IMR-90 (cell line): ENCODE measurements at regions not wholly inside any gene's neighbourhood (a gene's known extent, or its start where the extent isn't known, plus 50 kb on each side); places are given as distances from the start of the nearest gene placed in this dataset.

Source experiments
- ATAC-seq: fragments of 200-7000 bp; cut with Tn5 transposase; 2 replicates; pipeline ENCODE4 v1.9.1; 2020; ENCODE audit warnings: low read depth, mild to moderate bottlenecking, moderate library complexity
- BruUV-seq: library from RNA; stranded (reverse); fragments of 400-500 nt; replicated peaks from 2 replicates; lab custom pipeline; 2021; lab: Mats Ljungman, UMichigan
- CTCF ChIA-PET: fragments of 300-600 bp; formaldehyde crosslinking; extraction: SDS; loops from one replicate; lab custom pipeline; 2021; ENCODE audit warnings: antibody characterized with exemption; lab: Yijun Ruan, JAX
- POLR2A ChIA-PET: fragments of 300-600 bp; sonication (Branson Sonifier 250); formaldehyde crosslinking; loops from one replicate; lab custom pipeline; 2022; ENCODE audit warnings: antibody characterized with exemption; ENCODE audit not compliant: unreplicated experiment; lab: Charles Lee
- DNase-seq: peaks from one replicate; pipeline ENCODE4 v3.0.0; 2013
- H2AFZ ChIP-seq: replicated peaks from 2 replicates; pipeline ENCODE3; 2013; ENCODE audit warnings: low read length, mild to moderate bottlenecking; ENCODE audit not compliant: poor library complexity
- H2AK5ac ChIP-seq: 2 replicates; pipeline ENCODE4 v1.6.1; 2013; ENCODE audit warnings: low read depth, low read length, inconsistent platforms
- H2AK9ac ChIP-seq: replicated peaks from 2 replicates; pipeline ENCODE3; 2013; ENCODE audit warnings: mild to moderate bottlenecking, low read depth, low read length, moderate library complexity; ENCODE audit not compliant: poor library complexity
- H2BK120ac ChIP-seq: 2 replicates; pipeline ENCODE4 v1.6.1; 2013; ENCODE audit warnings: low read depth, low read length, inconsistent platforms
- H2BK15ac ChIP-seq: 3 replicates; pipeline ENCODE4 v1.6.1; 2013; ENCODE audit warnings: low read depth, low read length, inconsistent platforms
- H2BK20ac ChIP-seq: 2 replicates; pipeline ENCODE4 v1.6.1; 2013; ENCODE audit warnings: low read depth, mild to moderate bottlenecking, inconsistent platforms, low read length, moderate library complexity
- H2BK5ac ChIP-seq: 2 replicates; pipeline ENCODE4 v1.6.1; 2013; ENCODE audit warnings: mild to moderate bottlenecking, low read depth, low read length, inconsistent platforms; ENCODE audit not compliant: poor library complexity, severe bottlenecking
- H3K14ac ChIP-seq: replicated peaks from 2 replicates; pipeline ENCODE4 v1.6.1; 2013; ENCODE audit warnings: low read depth, low read length, inconsistent platforms
- H3K18ac ChIP-seq: 2 replicates; pipeline ENCODE4 v1.6.1; 2013; ENCODE audit warnings: low read depth, low read length, control low read depth
- H3K23ac ChIP-seq: 2 replicates; pipeline ENCODE4 v1.6.1; 2013; ENCODE audit warnings: low read depth, low read length, inconsistent platforms
- H3K27ac ChIP-seq: 2 replicates; pipeline ENCODE4 v1.5.1; 2013; ENCODE audit warnings: mild to moderate bottlenecking, control low read depth, low read length; ENCODE audit not compliant: insufficient read depth
- H3K27me3 ChIP-seq: 2 replicates; pipeline ENCODE4 v1.6.1; 2013; ENCODE audit warnings: low read length; ENCODE audit not compliant: control insufficient read depth, insufficient read depth
- H3K36me3 ChIP-seq: 2 replicates; pipeline ENCODE4 v1.6.1; 2013; ENCODE audit warnings: low read length, mixed read lengths; ENCODE audit not compliant: control insufficient read depth, insufficient read depth
- H3K4ac ChIP-seq: 2 replicates; pipeline ENCODE4 v1.6.1; 2013; ENCODE audit warnings: low read depth, low read length, inconsistent platforms
- H3K4me1 ChIP-seq: 2 replicates; pipeline ENCODE4 v1.6.1; 2013; ENCODE audit warnings: low read length, mixed read lengths; ENCODE audit not compliant: control insufficient read depth, insufficient read depth
- H3K4me2 ChIP-seq: 2 replicates; pipeline ENCODE4 v1.6.1; 2013; ENCODE audit warnings: low read depth, mild to moderate bottlenecking, control low read depth, low read length, moderate library complexity
- H3K4me3 ChIP-seq: 2 replicates; pipeline ENCODE4 v1.5.1; 2013; ENCODE audit warnings: low read depth, mild to moderate bottlenecking, control low read depth, low read length, moderate library complexity; ENCODE audit not compliant: insufficient read depth
- H3K56ac ChIP-seq: 2 replicates; pipeline ENCODE4 v1.6.1; 2013; ENCODE audit warnings: low read length, inconsistent platforms; ENCODE audit not compliant: insufficient read depth; ENCODE audit errors: extremely low read depth
- H3K79me1 ChIP-seq, 2 experiments: 2 replicates each; pipeline ENCODE4 v1.6.1; 2013; ENCODE audit warnings: low read length in 2 of 2, inconsistent platforms in 1 of 2, low read depth in 1 of 2
- H3K9ac ChIP-seq: 2 replicates; pipeline ENCODE4 v1.6.1; 2013; ENCODE audit warnings: low read depth, low read length, control low read depth
- H3K9me1 ChIP-seq: 2 replicates; pipeline ENCODE4 v1.6.1; 2013; ENCODE audit warnings: low read length, inconsistent platforms; ENCODE audit not compliant: insufficient read depth
- H3K9me3 ChIP-seq: 2 replicates; pipeline ENCODE4 v1.6.1; 2013; ENCODE audit warnings: low read length; ENCODE audit not compliant: control insufficient read depth, insufficient read depth
- H4K20me1 ChIP-seq: 2 replicates; pipeline ENCODE4 v1.6.1; 2013; ENCODE audit warnings: low read length, inconsistent platforms; ENCODE audit not compliant: insufficient read depth
- H4K5ac ChIP-seq: 2 replicates; pipeline ENCODE4 v1.6.1; 2013; ENCODE audit warnings: mild to moderate bottlenecking, low read depth, low read length, control low read depth
- H4K8ac ChIP-seq, 2 experiments: 2 replicates each; pipeline ENCODE4 v1.6.1; 2013; ENCODE audit warnings: low read depth in 2 of 2, low read length in 2 of 2, control low read depth in 1 of 2, inconsistent platforms in 1 of 2
- H4K91ac ChIP-seq: 2 replicates; pipeline ENCODE4 v1.6.1; 2013; ENCODE audit warnings: low read depth, low read length, inconsistent platforms; ENCODE audit not compliant: insufficient read depth
- BHLHE40 ChIP-seq: fragments of 150-350 bp; IDR thresholded peaks from 2 replicates; pipeline ENCODE4 v1.6.1; 2016; ENCODE audit warnings: mild to moderate bottlenecking, low read depth, low read length
- CEBPB ChIP-seq: IDR thresholded peaks from 2 replicates; pipeline ENCODE4 v1.6.1; 2012; ENCODE audit warnings: low read depth, low read length, improper control_type of control experiment
- FOS ChIP-seq: fragments of 150-350 bp; IDR thresholded peaks from 2 replicates; pipeline ENCODE4 v1.6.1; 2016; ENCODE audit warnings: low read depth, low read length
- MAFK ChIP-seq: IDR thresholded peaks from 2 replicates; pipeline ENCODE4 v1.6.1; 2012; ENCODE audit warnings: low read depth, low read length, improper control_type of control experiment
- MAZ ChIP-seq: IDR thresholded peaks from 2 replicates; pipeline ENCODE4 v1.6.1; 2012; ENCODE audit warnings: low read depth, mild to moderate bottlenecking, low read length, improper control_type of control experiment, moderate library complexity, borderline replicate concordance
- MXI1 ChIP-seq: IDR thresholded peaks from 2 replicates; pipeline ENCODE4 v1.6.1; 2012; ENCODE audit warnings: low read depth, mild to moderate bottlenecking, low read length, moderate library complexity, borderline replicate concordance
- NFE2L2 ChIP-seq: fragments of 150-350 bp; IDR thresholded peaks from 2 replicates; pipeline ENCODE4 v1.6.1; 2016; ENCODE audit warnings: low read depth, mild to moderate bottlenecking, low read length
- POLR2A ChIP-seq: IDR thresholded peaks from 2 replicates; pipeline ENCODE4 v1.6.1; 2012; ENCODE audit warnings: mild to moderate bottlenecking, low read depth, low read length
- RAD21 ChIP-seq: IDR thresholded peaks from 2 replicates; pipeline ENCODE4 v1.6.1; 2012; ENCODE audit warnings: low read length, improper control_type of control experiment
- RCOR1 ChIP-seq: IDR thresholded peaks from 2 replicates; pipeline ENCODE4 v1.6.1; 2012; ENCODE audit warnings: mild to moderate bottlenecking, low read length, improper control_type of control experiment; ENCODE audit not compliant: insufficient replicate concordance
- USF2 ChIP-seq: fragments of 150-350 bp; IDR thresholded peaks from 2 replicates; pipeline ENCODE4 v1.6.1; 2017; ENCODE audit warnings: mild to moderate bottlenecking, antibody characterized with exemption, low read length, low read depth
- WGBS, 2 experiments: methylation state at CpG; one replicate each; pipeline versions ENCODE4 v1.1.5 to v1.1.7; 2013; ENCODE audit warnings: missing lambda C conversion rate in 2 of 2; ENCODE audit not compliant: insufficient read length in 1 of 2; ENCODE audit errors: extremely low coverage in 2 of 2; 5-methylcytosine and 5-hydroxymethylcytosine counted together
- dilution Hi-C: fragments of 300-500 bp; cut with HindIII; formaldehyde crosslinking; loops from one replicate; pipeline ENCODE4 v1.14.3; 2018; ENCODE audit warnings: low sequenced_read_pairs; ENCODE audit not compliant: unreplicated experiment
- in situ Hi-C: fragments of 300-500 bp; cut with MboI; formaldehyde crosslinking; loops from 3 replicates; pipeline ENCODE4 v1.14.3; 2019; ENCODE audit warnings: low sequenced_read_pairs, inconsistent platforms, mixed read lengths
- intact Hi-C: fragments of 100-400 bp; cut with micrococcal nuclease; formaldehyde crosslinking; loops from 2 replicates; pipeline ENCODE4 v1.10.0; 2022
- TF ChIP-seq, protein P1 (sequence below): conservative IDR thresholded peaks from 2 replicates; pipeline ENCODE4 v1.5.1; 2012; ENCODE audit warnings: mild to moderate bottlenecking, low read depth, low read length, improper control_type of control experiment

DNA sequence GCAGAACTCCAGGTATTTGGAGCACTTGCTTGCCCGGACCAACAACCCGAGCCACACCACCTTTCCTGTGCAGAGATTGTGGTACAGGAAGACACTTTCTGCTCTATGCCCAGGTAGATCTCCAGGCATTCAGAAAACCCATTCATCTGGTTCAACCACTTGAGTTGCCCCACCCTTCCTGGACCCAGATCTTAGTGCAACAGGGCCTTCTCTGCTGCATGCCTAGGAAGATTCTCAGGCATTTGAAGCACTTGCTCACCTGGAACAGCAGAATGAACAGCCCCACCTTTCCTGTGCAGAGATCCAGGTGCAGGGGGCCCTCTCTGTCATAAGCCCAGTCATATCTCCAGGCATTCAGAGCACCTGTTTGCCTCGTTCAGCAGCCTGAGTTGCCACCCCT, 412.8 kb upstream of the MGAT4C start:
- Histone ChIP-seq H3K56ac (no peak overlapping the region), H4K5ac (no peak overlapping the region), H3K9me1 (no peaks in the 10 kb centered on the region), H3K4me1 (no peaks in the 10 kb centered on the region), H2BK15ac (no peak overlapping the region), H3K4me3 (no peak overlapping the region), H3K79me1 (no peaks in the 10 kb centered on the region), H3K27me3 (no peaks in the 10 kb centered on the region), H3K23ac (no peak overlapping the region), H2AK5ac (no peak overlapping the region), H2BK120ac (0 out of 2 replicates have a peak overlapping the region, but pooled peaks have one; percentile 13), H3K9me3 (no peaks in the 10 kb centered on the region), H3K9ac (no peak overlapping the region), H3K14ac (no peak overlapping the region), H4K8ac (no peak overlapping the region), H3K4ac (no peak overlapping the region), H3K18ac (no peak overlapping the region), H2BK20ac (no peak overlapping the region), H3K27ac (no peak overlapping the region), H4K20me1 (no peaks in the 10 kb centered on the region), H2BK5ac (no peak overlapping the region), H3K36me3 (no peaks in the 10 kb centered on the region), H3K4me2 (no peak overlapping the region), H2AK9ac (no peak overlapping the region), H4K91ac (no peak overlapping the region), H2AFZ (no peak overlapping the region)
- CTCF ChIA-PET = no interaction called here
- intact Hi-C loops = no loop called here
- in situ Hi-C loops = no loop called here
- WGBS, 2 experiments = no CpG with 5 or more reads among the region's 3 CpGs
- POLR2A ChIA-PET = no interaction called here
- DNase-seq = no peak
- no TSS peak for BruUV-seq
- ATAC-seq = no peak
- TF ChIP-seq RAD21 (no peak), RCOR1 (no peak), BHLHE40 (no peak), POLR2A (no peak), USF2 (no peak), CEBPB (no peak), NFE2L2 (no peak), MXI1 (no peak), MAZ (no peak), FOS (no peak), MAFK (no peak)
- TF ChIP-seq, protein P1, sequence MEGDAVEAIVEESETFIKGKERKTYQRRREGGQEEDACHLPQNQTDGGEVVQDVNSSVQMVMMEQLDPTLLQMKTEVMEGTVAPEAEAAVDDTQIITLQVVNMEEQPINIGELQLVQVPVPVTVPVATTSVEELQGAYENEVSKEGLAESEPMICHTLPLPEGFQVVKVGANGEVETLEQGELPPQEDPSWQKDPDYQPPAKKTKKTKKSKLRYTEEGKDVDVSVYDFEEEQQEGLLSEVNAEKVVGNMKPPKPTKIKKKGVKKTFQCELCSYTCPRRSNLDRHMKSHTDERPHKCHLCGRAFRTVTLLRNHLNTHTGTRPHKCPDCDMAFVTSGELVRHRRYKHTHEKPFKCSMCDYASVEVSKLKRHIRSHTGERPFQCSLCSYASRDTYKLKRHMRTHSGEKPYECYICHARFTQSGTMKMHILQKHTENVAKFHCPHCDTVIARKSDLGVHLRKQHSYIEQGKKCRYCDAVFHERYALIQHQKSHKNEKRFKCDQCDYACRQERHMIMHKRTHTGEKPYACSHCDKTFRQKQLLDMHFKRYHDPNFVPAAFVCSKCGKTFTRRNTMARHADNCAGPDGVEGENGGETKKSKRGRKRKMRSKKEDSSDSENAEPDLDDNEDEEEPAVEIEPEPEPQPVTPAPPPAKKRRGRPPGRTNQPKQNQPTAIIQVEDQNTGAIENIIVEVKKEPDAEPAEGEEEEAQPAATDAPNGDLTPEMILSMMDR = no peak
- dilution Hi-C loops = no loop called here
